ENCODE measurements at regions not wholly inside any gene's neighbourhood (a gene's known extent, or its start where the extent isn't known, plus 50 kb on each side); places are given as distances from the start of the nearest gene placed in this dataset.

DNA sequence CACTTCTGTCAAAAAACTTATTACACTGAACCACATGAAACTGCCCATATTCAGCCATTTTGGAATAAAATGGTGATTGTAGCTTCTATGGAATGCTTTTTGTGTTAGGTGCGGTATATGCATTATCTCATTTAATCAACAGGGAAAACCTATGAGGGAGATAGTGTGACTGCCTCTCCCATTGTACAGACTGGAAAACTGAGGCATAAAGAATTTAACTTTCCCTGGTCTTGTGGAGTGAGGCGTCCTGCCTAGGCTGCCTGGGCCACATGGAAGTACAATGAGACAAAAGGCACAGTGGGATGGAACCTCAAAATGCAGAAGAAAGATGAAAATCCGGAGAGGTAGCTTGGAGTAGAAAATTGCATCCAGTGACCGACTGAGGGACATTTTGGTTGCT lies 80.2 kb downstream of the RPLP1 start:
- H3K36me3 Mint-ChIP-seq (ENCODE audit: unreplicated experiment), result peaks cover 2% of the 10 kb centered on the region
- no peak overlapping the region for H3K27ac Mint-ChIP-seq (ENCODE audit: unreplicated experiment)
- H3K27me3 Mint-ChIP-seq (ENCODE audit: unreplicated experiment), result peaks cover 8% of the 10 kb centered on the region
- no peak overlapping the region for H3K4me3 Mint-ChIP-seq (ENCODE audit: unreplicated experiment)
- TF ChIP-seq, protein P1, sequence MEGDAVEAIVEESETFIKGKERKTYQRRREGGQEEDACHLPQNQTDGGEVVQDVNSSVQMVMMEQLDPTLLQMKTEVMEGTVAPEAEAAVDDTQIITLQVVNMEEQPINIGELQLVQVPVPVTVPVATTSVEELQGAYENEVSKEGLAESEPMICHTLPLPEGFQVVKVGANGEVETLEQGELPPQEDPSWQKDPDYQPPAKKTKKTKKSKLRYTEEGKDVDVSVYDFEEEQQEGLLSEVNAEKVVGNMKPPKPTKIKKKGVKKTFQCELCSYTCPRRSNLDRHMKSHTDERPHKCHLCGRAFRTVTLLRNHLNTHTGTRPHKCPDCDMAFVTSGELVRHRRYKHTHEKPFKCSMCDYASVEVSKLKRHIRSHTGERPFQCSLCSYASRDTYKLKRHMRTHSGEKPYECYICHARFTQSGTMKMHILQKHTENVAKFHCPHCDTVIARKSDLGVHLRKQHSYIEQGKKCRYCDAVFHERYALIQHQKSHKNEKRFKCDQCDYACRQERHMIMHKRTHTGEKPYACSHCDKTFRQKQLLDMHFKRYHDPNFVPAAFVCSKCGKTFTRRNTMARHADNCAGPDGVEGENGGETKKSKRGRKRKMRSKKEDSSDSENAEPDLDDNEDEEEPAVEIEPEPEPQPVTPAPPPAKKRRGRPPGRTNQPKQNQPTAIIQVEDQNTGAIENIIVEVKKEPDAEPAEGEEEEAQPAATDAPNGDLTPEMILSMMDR (IDR thresholded peaks at IDR 0.05; ENCODE audit: partially characterized antibody, unreplicated experiment), result no peak
- no peak for DNase-seq
- H3K9me3 Mint-ChIP-seq (ENCODE audit: unreplicated experiment), result peaks cover 8% of the 10 kb centered on the region
- H3K4me1 Mint-ChIP-seq (ENCODE audit: low read depth, unreplicated experiment), result peaks cover 49% of the 10 kb centered on the region

DNA sequence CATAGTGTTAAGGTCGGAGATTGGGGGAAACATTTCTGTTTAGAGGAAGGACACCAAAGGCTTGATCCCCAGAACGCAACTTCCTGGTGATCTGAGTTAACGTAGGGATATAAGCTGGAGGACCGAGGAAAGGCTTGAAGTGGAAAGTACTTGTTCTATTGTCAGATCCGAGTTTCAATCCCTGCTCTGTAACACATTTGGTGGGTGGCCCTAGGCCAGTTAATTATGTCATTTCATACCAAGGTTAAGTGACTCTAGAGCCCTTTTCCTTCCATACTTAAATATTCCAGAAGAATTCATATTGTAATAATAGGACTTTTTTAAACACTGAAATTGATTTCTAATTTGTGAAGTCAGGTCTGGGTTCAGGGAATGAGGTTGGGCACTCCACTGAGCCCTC lies 80.9 kb downstream of the RPLP1 start:
- H3K27ac Mint-ChIP-seq (ENCODE audit: unreplicated experiment), result no peak overlapping the region
- peaks cover 15% of the 10 kb centered on the region for H3K27me3 Mint-ChIP-seq (ENCODE audit: unreplicated experiment)
- H3K36me3 Mint-ChIP-seq (ENCODE audit: unreplicated experiment), result peaks cover 4% of the 10 kb centered on the region
- peaks cover 55% of the 10 kb centered on the region for H3K4me1 Mint-ChIP-seq (ENCODE audit: low read depth, unreplicated experiment)
- TF ChIP-seq, protein P1 (IDR thresholded peaks at IDR 0.05; ENCODE audit: partially characterized antibody, unreplicated experiment), result no peak
- H3K4me3 Mint-ChIP-seq (ENCODE audit: unreplicated experiment), result no peak overlapping the region
- peaks cover 14% of the 10 kb centered on the region for H3K9me3 Mint-ChIP-seq (ENCODE audit: unreplicated experiment)
- DNase-seq, result no peak

DNA sequence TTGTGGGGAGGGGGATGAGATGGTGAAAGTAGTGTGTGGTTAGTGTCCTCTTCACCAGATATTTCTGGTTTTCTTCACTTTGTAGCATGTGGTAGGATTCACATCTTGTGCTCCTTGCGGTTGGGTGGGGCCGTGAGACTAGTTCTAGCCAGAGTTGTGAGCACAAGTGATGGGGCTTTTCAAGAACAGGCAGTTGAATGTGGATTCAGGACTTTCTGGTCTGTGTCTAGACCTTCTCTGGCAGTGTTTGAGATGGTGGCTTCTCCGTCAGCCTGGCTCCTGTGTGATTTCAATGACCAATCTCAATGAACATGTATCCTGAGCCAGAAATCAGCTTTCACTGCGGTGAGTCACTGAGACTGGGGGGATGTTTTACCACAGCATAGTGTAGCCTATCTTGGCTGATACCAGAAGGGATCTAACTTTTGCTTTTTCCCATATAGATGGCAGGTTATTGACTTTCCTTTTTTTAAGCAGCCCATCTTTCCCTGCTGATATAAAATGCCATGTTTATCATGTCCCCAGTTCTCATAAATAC lies 82.6 kb downstream of the RPLP1 start:
- no peak overlapping the region for H3K4me3 Mint-ChIP-seq (ENCODE audit: unreplicated experiment)
- H3K9me3 Mint-ChIP-seq (ENCODE audit: unreplicated experiment), result peaks cover 22% of the 10 kb centered on the region
- peaks cover 4% of the 10 kb centered on the region for H3K36me3 Mint-ChIP-seq (ENCODE audit: unreplicated experiment)
- no peak for DNase-seq
- peaks cover 22% of the 10 kb centered on the region for H3K27me3 Mint-ChIP-seq (ENCODE audit: unreplicated experiment)
- TF ChIP-seq, protein P1 (IDR thresholded peaks at IDR 0.05; ENCODE audit: partially characterized antibody, unreplicated experiment), result no peak
- H3K4me1 Mint-ChIP-seq (ENCODE audit: low read depth, unreplicated experiment), result peaks cover 61% of the 10 kb centered on the region
- no peak overlapping the region for H3K27ac Mint-ChIP-seq (ENCODE audit: unreplicated experiment)

DNA sequence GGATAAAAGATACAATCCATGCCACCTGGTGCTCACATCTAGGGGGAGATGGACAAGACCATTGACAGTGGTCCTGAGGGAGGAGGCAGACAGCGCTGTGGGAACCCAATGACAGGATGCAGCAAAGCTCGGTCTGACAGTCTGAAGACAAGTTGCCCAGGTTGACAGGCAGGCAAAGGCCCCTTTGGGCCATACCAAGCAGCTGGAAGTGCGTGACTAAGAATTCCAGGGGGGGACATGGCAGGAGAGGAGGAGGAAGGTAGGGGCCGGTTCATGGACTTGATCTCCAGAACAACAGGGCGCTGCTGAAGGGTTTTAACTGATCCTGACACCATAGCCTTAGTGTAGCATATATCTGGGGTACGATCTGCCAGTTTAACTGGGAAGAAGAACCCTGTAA lies 83.4 kb downstream of the RPLP1 start:
- TF ChIP-seq, protein P1 (IDR thresholded peaks at IDR 0.05; ENCODE audit: partially characterized antibody, unreplicated experiment), result no peak
- DNase-seq, result no peak
- peaks cover 64% of the 10 kb centered on the region for H3K4me1 Mint-ChIP-seq (ENCODE audit: low read depth, unreplicated experiment)
- peaks cover 4% of the 10 kb centered on the region for H3K36me3 Mint-ChIP-seq (ENCODE audit: unreplicated experiment)
- H3K9me3 Mint-ChIP-seq (ENCODE audit: unreplicated experiment), result peaks cover 22% of the 10 kb centered on the region
- peaks cover 22% of the 10 kb centered on the region for H3K27me3 Mint-ChIP-seq (ENCODE audit: unreplicated experiment)
- peak overlapping the region; percentile 44 for H3K4me3 Mint-ChIP-seq (ENCODE audit: unreplicated experiment)
- H3K27ac Mint-ChIP-seq (ENCODE audit: unreplicated experiment), result peak overlapping the region; percentile 39

DNA sequence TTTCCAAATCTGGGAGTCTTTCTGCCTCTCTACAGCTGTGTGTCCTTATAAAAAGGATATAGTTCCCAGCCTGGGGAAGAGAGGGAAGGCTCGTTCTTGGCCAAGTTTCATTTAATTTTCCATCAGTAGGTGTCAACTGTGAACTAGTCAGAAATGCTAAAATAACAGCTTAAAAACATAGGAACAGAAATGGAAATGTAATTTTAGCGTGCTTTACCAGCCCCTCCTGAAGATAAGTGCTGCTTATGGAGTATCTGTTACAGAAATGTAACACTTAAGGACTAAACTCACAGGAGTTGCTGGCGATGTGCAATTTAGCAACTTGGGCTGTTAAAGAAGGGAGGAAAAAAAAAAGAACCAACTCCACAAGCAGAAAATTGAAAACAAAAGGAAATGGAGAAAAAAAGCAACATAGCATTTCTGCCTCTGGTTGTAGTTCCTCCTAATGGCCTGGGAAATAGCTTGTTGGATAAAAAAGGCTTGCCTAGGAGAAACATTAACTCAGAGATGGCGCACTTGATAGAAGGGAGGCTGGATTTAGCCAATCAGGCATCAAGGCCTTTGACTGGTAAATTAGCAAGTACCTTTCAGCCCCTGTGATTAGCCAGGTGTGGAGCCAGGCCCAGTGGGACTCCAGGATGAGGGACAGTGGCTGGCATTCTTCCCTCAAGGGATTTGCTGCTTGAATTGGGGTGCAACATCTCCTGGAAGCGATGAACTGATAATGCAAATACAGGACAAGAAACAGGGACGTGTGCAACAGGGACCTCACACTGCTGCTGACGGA lies 84.3 kb downstream of the RPLP1 start:
- peak overlapping the region; percentile 97 for H3K27ac Mint-ChIP-seq (ENCODE audit: unreplicated experiment)
- H3K27me3 Mint-ChIP-seq (ENCODE audit: unreplicated experiment), result peaks cover 22% of the 10 kb centered on the region
- H3K4me1 Mint-ChIP-seq (ENCODE audit: low read depth, unreplicated experiment), result peaks cover 61% of the 10 kb centered on the region
- DNase-seq, result no peak
- peaks cover 22% of the 10 kb centered on the region for H3K9me3 Mint-ChIP-seq (ENCODE audit: unreplicated experiment)
- TF ChIP-seq, protein P1 (IDR thresholded peaks at IDR 0.05; ENCODE audit: partially characterized antibody, unreplicated experiment), result no peak
- peak overlapping the region; percentile 56 for H3K4me3 Mint-ChIP-seq (ENCODE audit: unreplicated experiment)
- H3K36me3 Mint-ChIP-seq (ENCODE audit: unreplicated experiment), result peaks cover 4% of the 10 kb centered on the region

All from glutamatergic neuron (in vitro differentiated cells).